HEK293 (cell line): ENCODE measurements at regions not wholly inside any gene's neighbourhood (a gene's known extent, or its start where the extent isn't known, plus 50 kb on each side); places are given as distances from the start of the nearest gene placed in this dataset.

ENCODE experiments used
- ZBTB48 ChIP-seq: fragments of 450-650 bp; formaldehyde crosslinking; IDR thresholded peaks from 2 replicates; pipeline ENCODE4 v1.5.1; 2016; ENCODE audit warnings: missing biosample characterization, missing genetic modification characterization
- ZBTB8A ChIP-seq: fragments of 450-650 bp; formaldehyde crosslinking; IDR thresholded peaks from 2 replicates; pipeline ENCODE4 v1.5.1; 2016; ENCODE audit warnings: missing biosample characterization, missing genetic modification characterization
- ZNF114 ChIP-seq: fragments of 450-650 bp; formaldehyde crosslinking; IDR thresholded peaks from 2 replicates; pipeline ENCODE4 v1.5.0; 2017; ENCODE audit warnings: missing biosample characterization, missing genetic modification characterization
- TF ChIP-seq, protein P1 (sequence below): fragments of 450-650 bp; formaldehyde crosslinking; IDR thresholded peaks from 2 replicates; pipeline ENCODE4 v1.5.1; 2016; ENCODE audit warnings: missing biosample characterization, missing genetic modification characterization
- TF ChIP-seq, protein P2 (sequence below): fragments of 450-650 bp; formaldehyde crosslinking; IDR thresholded peaks from 2 replicates; pipeline ENCODE4 v1.5.1; 2017; ENCODE audit warnings: missing biosample characterization, missing genetic modification characterization

DNA sequence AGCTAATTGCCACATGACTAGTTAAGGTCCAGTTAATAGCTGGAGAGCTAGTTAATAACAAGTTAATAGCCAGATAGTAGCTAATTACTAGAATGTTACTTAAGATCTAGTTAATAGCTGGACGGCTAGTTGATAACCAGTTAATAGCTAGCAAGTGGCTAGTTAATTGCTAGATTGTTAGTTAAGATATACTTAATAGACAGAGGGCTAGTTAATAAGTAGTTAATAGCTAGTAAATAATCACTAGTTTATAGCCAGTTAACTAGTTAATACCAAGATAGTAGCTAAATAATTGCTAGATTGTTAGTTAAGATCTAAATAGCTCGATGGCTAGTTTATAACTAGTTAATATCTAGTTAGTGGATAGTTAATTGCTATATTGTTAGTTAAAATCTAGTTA, 632.6 kb upstream of the CT83 start:
- TF ChIP-seq, protein P1, sequence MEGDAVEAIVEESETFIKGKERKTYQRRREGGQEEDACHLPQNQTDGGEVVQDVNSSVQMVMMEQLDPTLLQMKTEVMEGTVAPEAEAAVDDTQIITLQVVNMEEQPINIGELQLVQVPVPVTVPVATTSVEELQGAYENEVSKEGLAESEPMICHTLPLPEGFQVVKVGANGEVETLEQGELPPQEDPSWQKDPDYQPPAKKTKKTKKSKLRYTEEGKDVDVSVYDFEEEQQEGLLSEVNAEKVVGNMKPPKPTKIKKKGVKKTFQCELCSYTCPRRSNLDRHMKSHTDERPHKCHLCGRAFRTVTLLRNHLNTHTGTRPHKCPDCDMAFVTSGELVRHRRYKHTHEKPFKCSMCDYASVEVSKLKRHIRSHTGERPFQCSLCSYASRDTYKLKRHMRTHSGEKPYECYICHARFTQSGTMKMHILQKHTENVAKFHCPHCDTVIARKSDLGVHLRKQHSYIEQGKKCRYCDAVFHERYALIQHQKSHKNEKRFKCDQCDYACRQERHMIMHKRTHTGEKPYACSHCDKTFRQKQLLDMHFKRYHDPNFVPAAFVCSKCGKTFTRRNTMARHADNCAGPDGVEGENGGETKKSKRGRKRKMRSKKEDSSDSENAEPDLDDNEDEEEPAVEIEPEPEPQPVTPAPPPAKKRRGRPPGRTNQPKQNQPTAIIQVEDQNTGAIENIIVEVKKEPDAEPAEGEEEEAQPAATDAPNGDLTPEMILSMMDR (tag by site-specific recombination): no peak
- no peak for TF ChIP-seq ZNF114
- TF ChIP-seq, protein P2, sequence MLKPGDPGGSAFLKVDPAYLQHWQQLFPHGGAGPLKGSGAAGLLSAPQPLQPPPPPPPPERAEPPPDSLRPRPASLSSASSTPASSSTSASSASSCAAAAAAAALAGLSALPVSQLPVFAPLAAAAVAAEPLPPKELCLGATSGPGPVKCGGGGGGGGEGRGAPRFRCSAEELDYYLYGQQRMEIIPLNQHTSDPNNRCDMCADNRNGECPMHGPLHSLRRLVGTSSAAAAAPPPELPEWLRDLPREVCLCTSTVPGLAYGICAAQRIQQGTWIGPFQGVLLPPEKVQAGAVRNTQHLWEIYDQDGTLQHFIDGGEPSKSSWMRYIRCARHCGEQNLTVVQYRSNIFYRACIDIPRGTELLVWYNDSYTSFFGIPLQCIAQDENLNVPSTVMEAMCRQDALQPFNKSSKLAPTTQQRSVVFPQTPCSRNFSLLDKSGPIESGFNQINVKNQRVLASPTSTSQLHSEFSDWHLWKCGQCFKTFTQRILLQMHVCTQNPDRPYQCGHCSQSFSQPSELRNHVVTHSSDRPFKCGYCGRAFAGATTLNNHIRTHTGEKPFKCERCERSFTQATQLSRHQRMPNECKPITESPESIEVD (tag by site-specific recombination): no peak
- no peak for TF ChIP-seq ZBTB48 (tag by site-specific recombination)
- TF ChIP-seq ZBTB8A (tag by site-specific recombination): no peak
